PFSK-1 (cell line): ENCODE measurements at regions not wholly inside any gene's neighbourhood (a gene's known extent, or its start where the extent isn't known, plus 50 kb on each side); places are given as distances from the start of the nearest gene placed in this dataset.

Experiments used
- POLR2AphosphoS5 ChIP-seq: IDR thresholded peaks from 2 replicates; pipeline ENCODE4 v1.6.1; 2012; ENCODE audit warnings: low read depth, mild to moderate bottlenecking, control low read depth, low read length, moderate library complexity
- REST ChIP-seq, 2 experiments: IDR thresholded peaks; 2 replicates each; pipeline versions ENCODE4 v1.6.1 to v1.8.0; 2011 to 2012; ENCODE audit warnings: low read depth in 2 of 2, low read length in 2 of 2, control low read depth in 1 of 2, inconsistent platforms in 1 of 2, mild to moderate bottlenecking in 1 of 2, moderate library complexity in 1 of 2; ENCODE audit not compliant: insufficient read depth in 1 of 2
- SIN3A ChIP-seq: IDR thresholded peaks from 2 replicates; pipeline ENCODE4 v1.6.1; 2012; ENCODE audit warnings: mild to moderate bottlenecking, low read length, moderate library complexity, borderline replicate concordance; ENCODE audit not compliant: insufficient read depth
- TAF1 ChIP-seq: IDR thresholded peaks from 2 replicates; pipeline ENCODE4 v1.6.1; 2012; ENCODE audit warnings: low read length, control low read depth, borderline replicate concordance; ENCODE audit not compliant: insufficient read depth

- TF ChIP-seq TAF1 (no peak), SIN3A (no peak), POLR2AphosphoS5 (no peak), REST (IDR thresholded peaks at IDR 0.05; ENCODE audit: insufficient read depth in 1 of 2, low read depth in 2 of 2, low read length in 2 of 2) (no peak)
Measured at GRCh38 chr5:12703254-12703653, 799.0 kb upstream of the CTNND2 start.
